Pancreas (tissue), 10 donors: ENCODE measurements at regions not wholly inside any gene's neighbourhood (a gene's known extent, or its start where the extent isn't known, plus 50 kb on each side); places are given as distances from the start of the nearest gene placed in this dataset.
A peak's percentile ranks its signal among the peaks of the same experiment; 100 is the strongest.

ENCODE experiments used
- ATAC-seq, 4 donors: fragments of 200-7000 bp; cut with Tn5 transposase; one replicate each; pipeline versions ENCODE4 v1.8.0 to v1.9.1; 2020; ENCODE audit warnings: mild to moderate bottlenecking in 4 of 4, moderate library complexity in 4 of 4
- DNase-seq, 6 donors: peaks; one replicate each; pipeline ENCODE4 v3.0.0-alpha.2; 2020
- FAIRE-seq: peaks from 2 replicates; lab custom pipeline; 2012; peaks lifted over from hg19 to GRCh38; lab: Jason Lieb, UNC
- H3K27ac ChIP-seq, 4 donors: fragments of 200-600 bp; sonication (generic); 1 replicate in 3 of 4; 2 replicates in 1 of 4; pipeline versions ENCODE4 v1.5.0 to v1.8.0; 2020
- H3K27me3 ChIP-seq, 4 donors: fragments of 200-600 bp; one replicate each; pipeline ENCODE4 v1.8.0; 2021
- H3K36me3 ChIP-seq, 3 donors: fragments of 200-600 bp; sonication (generic) in 1 of 3; one replicate each; pipeline versions ENCODE4 v1.5.0 to v1.8.0; 2020 to 2021
- H3K4me1 ChIP-seq, 3 donors: fragments of 200-600 bp; one replicate each; pipeline ENCODE4 v1.8.0; 2021
- H3K4me3 ChIP-seq, 4 donors: fragments of 200-600 bp; sonication (generic) in 2 of 4; one replicate each; pipeline versions ENCODE4 v1.5.0 to v1.8.0; 2020 to 2021
- H3K9me3 ChIP-seq, 4 donors: fragments of 200-600 bp; one replicate each; pipeline ENCODE4 v1.8.0; 2021
- WGBS, 2 donors: extraction: QIAGEN DNeasy Blood & Tissue Kit; methylation state at CpG; one replicate each; pipeline ENCODE4 v1.1.7; 2013; 5-methylcytosine and 5-hydroxymethylcytosine counted together
- intact Hi-C, 3 donors: fragments of 100-400 bp; cut with DNase I; formaldehyde crosslinking; loops; one replicate each; pipeline versions ENCODE4 v1.11.1 to v1.14.2; 2022
- TF ChIP-seq, protein P1 (sequence below), 4 donors: fragments of 200-600 bp; sonication (generic) in 3 of 4; IDR thresholded peaks; one replicate each; pipeline versions ENCODE4 v1.5.0 to v1.8.0; 2021; ENCODE audit warnings: antibody characterized with exemption in 4 of 4
- donor health status: healthy with polysubstance abuse.
- donor health status: DM: no; HTN: no; CAD: no; lungs with moderate emphysema.
- donor health status: DM: no; HTN: no; CAD: no.
- donor health status: control.
- donor health status: control.
- donor health status: Bipolar disorder and iron deficiency.
- donor health status: DM: yes; HTN: yes; CAD: no.
- donor health status: DM: no; HTN: no; CAD: no.
- donor health status: DM: no; HTN: no; CAD: no.
- donor health status: DM: yes; HTN: yes; CAD: no.

DNA sequence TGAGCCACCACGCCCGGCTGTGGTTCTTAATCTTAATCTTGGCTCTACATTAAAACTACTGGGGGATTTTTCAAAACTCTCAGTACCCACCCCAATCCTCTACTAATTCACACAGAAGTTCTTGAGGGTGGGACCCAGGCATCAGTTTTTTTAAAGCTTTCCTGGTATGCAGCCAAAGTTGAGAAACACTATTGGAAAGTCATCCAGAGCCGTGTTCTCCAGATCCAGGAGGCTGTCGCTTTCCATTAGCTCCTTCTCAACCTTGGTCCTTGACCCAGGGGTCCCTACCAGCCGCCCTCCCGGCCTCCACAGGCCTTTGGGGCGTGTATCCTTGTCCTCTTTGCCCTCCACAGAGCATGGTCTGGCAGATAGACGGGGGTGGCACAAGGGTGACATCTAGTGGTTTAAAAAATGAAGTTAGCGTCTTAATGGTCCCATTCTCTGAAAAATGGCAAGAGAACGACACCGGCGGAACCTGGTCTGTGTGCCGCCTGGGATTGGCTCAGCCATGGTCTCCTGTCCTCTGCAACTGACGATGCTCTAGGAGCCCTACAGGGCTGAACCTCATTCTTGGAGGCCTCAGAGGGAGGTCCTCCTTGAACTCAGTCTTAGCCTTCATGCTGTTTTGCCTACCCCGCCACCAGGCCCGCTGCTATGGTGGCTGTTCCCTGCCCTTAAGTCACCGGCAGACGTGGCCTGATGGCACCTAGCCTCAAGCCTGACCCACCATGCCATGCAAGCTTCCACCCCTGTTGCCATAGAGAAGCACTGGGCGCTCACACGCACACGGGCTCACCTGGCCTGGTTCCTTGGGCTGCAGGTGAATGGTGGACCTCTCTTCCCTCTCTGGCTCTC lies 152.0 kb upstream of the SYN3 start:
- peak in 3 of 4 donors; percentile 67 to 76 (median 76) for ATAC-seq
- Histone ChIP-seq H3K27me3 (no peaks in the 10 kb centered on the region), H3K27ac (no peak overlapping the region), H3K9me3 (no peaks in the 10 kb centered on the region), H3K4me1 (no peaks in the 10 kb centered on the region), H3K4me3 (no peak overlapping the region), H3K36me3 (no peaks in the 10 kb centered on the region)
- peak in 3 of 6 donors; percentile 4 to 38 (median 22) for DNase-seq
- TF ChIP-seq, protein P1, sequence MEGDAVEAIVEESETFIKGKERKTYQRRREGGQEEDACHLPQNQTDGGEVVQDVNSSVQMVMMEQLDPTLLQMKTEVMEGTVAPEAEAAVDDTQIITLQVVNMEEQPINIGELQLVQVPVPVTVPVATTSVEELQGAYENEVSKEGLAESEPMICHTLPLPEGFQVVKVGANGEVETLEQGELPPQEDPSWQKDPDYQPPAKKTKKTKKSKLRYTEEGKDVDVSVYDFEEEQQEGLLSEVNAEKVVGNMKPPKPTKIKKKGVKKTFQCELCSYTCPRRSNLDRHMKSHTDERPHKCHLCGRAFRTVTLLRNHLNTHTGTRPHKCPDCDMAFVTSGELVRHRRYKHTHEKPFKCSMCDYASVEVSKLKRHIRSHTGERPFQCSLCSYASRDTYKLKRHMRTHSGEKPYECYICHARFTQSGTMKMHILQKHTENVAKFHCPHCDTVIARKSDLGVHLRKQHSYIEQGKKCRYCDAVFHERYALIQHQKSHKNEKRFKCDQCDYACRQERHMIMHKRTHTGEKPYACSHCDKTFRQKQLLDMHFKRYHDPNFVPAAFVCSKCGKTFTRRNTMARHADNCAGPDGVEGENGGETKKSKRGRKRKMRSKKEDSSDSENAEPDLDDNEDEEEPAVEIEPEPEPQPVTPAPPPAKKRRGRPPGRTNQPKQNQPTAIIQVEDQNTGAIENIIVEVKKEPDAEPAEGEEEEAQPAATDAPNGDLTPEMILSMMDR (IDR thresholded peaks at IDR 0.05): peak; percentile 14 to 58 (median 42)
- intact Hi-C loops: loop anchor here in 2 of 3 donors (10.0 kb wide), 2 partner anchors 185 to 195 kb away; no protein-coding TSS in a partner anchor
- WGBS, 2 donors: 39 to 45% methylated on average over 21 of the region's 21 CpGs
- no peak for FAIRE-seq

DNA sequence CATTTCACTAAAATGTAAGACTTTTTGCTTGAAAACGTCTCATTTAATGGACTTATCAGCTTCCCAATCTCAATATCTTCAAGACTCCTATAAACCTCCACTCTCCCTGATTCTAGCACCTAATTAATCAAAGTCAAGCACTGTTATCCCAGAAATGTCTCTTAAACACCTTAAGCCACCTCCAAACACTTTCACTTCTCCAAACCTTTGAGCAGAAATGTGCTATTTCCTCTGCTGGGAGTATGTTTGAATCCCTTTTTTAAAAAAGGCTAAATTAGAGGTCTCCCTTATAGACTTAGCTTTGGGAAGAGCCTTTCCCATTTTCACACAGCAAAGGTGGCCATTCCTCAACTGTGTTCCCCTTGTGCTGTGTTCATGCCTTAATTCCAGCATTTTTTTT lies 146.2 kb upstream of the SYN3 start:
- TF ChIP-seq, protein P1 (IDR thresholded peaks at IDR 0.05): no peak
- no peak overlapping the region for H3K27ac ChIP-seq
- no peak for FAIRE-seq
- ATAC-seq: no peak
- no peaks in the 10 kb centered on the region for H3K9me3 ChIP-seq
- H3K27me3 ChIP-seq: no peaks in the 10 kb centered on the region
- H3K36me3 ChIP-seq: no peaks in the 10 kb centered on the region
- 3 to 19% methylated on average over 1 of the region's 1 CpG for WGBS, 2 donors
- H3K4me3 ChIP-seq: no peak overlapping the region
- intact Hi-C loops: loop anchor here in 2 of 3 donors (10.0 kb wide), 2 partner anchors 180 to 190 kb away; no protein-coding TSS in a partner anchor
- DNase-seq: no peak
- H3K4me1 ChIP-seq: no peaks in the 10 kb centered on the region

DNA sequence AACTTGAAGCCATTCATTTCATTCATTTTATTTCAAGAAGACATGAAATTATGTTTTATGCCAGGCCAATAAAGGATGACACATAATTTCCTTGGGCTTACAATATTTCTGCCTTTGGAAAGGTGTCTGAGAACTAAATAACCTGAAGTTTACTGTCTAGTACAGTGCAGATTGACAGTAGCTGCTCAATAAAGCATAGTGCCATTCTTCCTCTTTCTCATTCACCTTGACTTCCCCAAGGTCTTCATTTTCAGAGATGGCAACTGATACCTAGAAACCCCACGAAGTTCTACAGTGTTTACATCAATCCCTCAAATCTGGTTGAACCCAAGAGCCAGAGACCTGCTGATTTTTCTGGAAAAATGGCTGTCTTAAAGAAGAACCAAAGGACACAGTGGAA lies 144.3 kb upstream of the SYN3 start:
- Histone ChIP-seq H3K4me3 (no peak overlapping the region), H3K9me3 (no peaks in the 10 kb centered on the region), H3K27me3 (no peaks in the 10 kb centered on the region), H3K27ac (no peak overlapping the region), H3K4me1 (no peaks in the 10 kb centered on the region), H3K36me3 (no peaks in the 10 kb centered on the region)
- ATAC-seq (no peak), FAIRE-seq (no peak), DNase-seq (no peak)
- WGBS, 2 donors: 13 to 21% methylated on average over 1 of the region's 1 CpG
- intact Hi-C loops: loop anchor here in 2 of 3 donors (10.0 kb wide), 2 partner anchors 178 to 188 kb away; no protein-coding TSS in a partner anchor
- TF ChIP-seq, protein P1 (IDR thresholded peaks at IDR 0.05): no peak

DNA sequence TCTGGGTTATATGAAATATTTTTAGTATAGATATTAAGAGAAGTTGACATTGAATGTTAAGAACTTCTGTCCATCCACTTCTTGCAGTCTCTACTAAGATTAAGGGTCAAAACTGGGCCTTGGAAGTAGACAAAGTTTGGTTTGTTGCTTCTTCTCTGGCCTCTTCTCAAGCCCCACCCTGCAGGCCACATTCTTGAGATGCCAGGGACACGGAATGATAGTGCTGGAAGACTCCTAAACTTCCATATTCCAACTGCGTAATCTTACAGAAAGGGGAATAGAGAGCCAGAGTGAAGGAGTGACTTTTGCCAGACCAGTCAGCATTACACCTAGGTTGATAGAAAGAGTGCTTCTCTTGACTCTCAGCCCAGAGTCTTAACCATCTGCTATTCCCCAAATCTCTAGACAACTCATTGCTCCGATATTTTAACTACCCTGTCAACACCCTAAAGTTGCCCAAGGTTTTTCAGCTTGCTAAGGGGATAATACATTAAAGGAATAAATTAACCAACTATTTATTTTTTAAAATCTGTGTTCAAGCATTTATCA lies 136.4 kb upstream of the SYN3 start:
- DNase-seq (no peak), ATAC-seq (no peak), FAIRE-seq (no peak)
- H3K4me1 ChIP-seq: no peaks in the 10 kb centered on the region
- WGBS, 2 donors: 76 to 78% methylated on average over 3 of the region's 3 CpGs
- no peaks in the 10 kb centered on the region for H3K9me3 ChIP-seq
- TF ChIP-seq, protein P1 (IDR thresholded peaks at IDR 0.05): no peak
- H3K27me3 ChIP-seq: peaks cover 0 to 4% (median 0%) of the 10 kb centered on the region in 4 donors
- H3K4me3 ChIP-seq: no peak overlapping the region
- H3K36me3 ChIP-seq: no peaks in the 10 kb centered on the region
- H3K27ac ChIP-seq: no peak overlapping the region
- intact Hi-C loops: no loop called here
